Mucosa of descending colon (tissue), 3 donors: ENCODE measurements at regions not wholly inside any gene's neighbourhood (a gene's known extent, or its start where the extent isn't known, plus 50 kb on each side); places are given as distances from the start of the nearest gene placed in this dataset.

Experiments used
- ATAC-seq: fragments of 200-7000 bp; cut with Tn5 transposase; one replicate; pipeline ENCODE4 v1.9.1; 2020; ENCODE audit warnings: mild to moderate bottlenecking, moderate library complexity
- DNase-seq, 3 donors: peaks; one replicate each; pipeline ENCODE4 v3.0.0-alpha.2; 2020
- H3K36me3 ChIP-seq: fragments of 200-600 bp; one replicate; pipeline ENCODE4 v1.8.0; 2021; ENCODE audit warnings: low read depth, mild to moderate bottlenecking
- H3K4me1 ChIP-seq: fragments of 200-600 bp; one replicate; pipeline ENCODE4 v1.8.0; 2021; ENCODE audit warnings: low read depth, mild to moderate bottlenecking
- H3K4me3 ChIP-seq: fragments of 200-600 bp; one replicate; pipeline ENCODE4 v1.8.0; 2021; ENCODE audit warnings: mild to moderate bottlenecking
- H3K9me3 ChIP-seq: fragments of 200-600 bp; one replicate; pipeline ENCODE4 v1.8.0; 2021; ENCODE audit warnings: mild to moderate bottlenecking
- CTCF ChIP-seq: fragments of 200-600 bp; IDR thresholded peaks from one replicate; pipeline ENCODE4 v1.8.0; 2022; ENCODE audit warnings: antibody characterized with exemption, mild to moderate bottlenecking
- intact Hi-C, 2 donors: fragments of 100-400 bp; cut with DNase I in 1 of 2; cut with micrococcal nuclease in 1 of 2; formaldehyde crosslinking; loops; one replicate each; pipeline versions ENCODE4 v1.11.0 to v1.11.1; 2022; cut with DNase I, micrococcal nuclease
- donor health status: DM: no; HTN: no; CAD: no; lungs with moderate emphysema.
- donor health status: DM: no; HTN: no; CAD: no.
- donor health status: DM: no; HTN: yes; CAD: no.

GRCh38 chr3:27986234-27986879 lies 255.1 kb upstream of the CMC1 start:
- intact Hi-C loops: no loop called here
- Histone ChIP-seq H3K9me3 (no peaks in the 10 kb centered on the region), H3K4me3 (no peak overlapping the region), H3K4me1 (no peaks in the 10 kb centered on the region), H3K36me3 (no peaks in the 10 kb centered on the region)
- TF ChIP-seq CTCF: no peak
- DNase-seq: no peak
- no peak for ATAC-seq

GRCh38 chr3:27990324-27990723 lies 251.1 kb upstream of the CMC1 start:
- DNase-seq (no peak), ATAC-seq (no peak)
- no peaks in the 10 kb centered on the region for H3K36me3 ChIP-seq
- no peak overlapping the region for H3K4me3 ChIP-seq
- H3K4me1 ChIP-seq: no peaks in the 10 kb centered on the region
- intact Hi-C loops: no loop called here
- TF ChIP-seq CTCF: no peak
- H3K9me3 ChIP-seq: no peaks in the 10 kb centered on the region

- H3K9me3 ChIP-seq: no peaks in the 10 kb centered on the region
- DNase-seq: no peak
- H3K4me3 ChIP-seq: no peak overlapping the region
- no peaks in the 10 kb centered on the region for H3K36me3 ChIP-seq
- intact Hi-C loops: no loop called here
- no peak for ATAC-seq
- H3K4me1 ChIP-seq: no peaks in the 10 kb centered on the region
- TF ChIP-seq CTCF: no peak
Observed at GRCh38 chr3:27990837-27991236, 250.6 kb upstream of the CMC1 start.

GRCh38 chr3:27993051-27993450 lies 248.4 kb upstream of the CMC1 start:
- TF ChIP-seq CTCF: no peak
- H3K9me3 ChIP-seq: no peaks in the 10 kb centered on the region
- H3K36me3 ChIP-seq: no peaks in the 10 kb centered on the region
- DNase-seq (no peak), ATAC-seq (no peak)
- H3K4me1 ChIP-seq: no peaks in the 10 kb centered on the region
- intact Hi-C loops: no loop called here
- no peak overlapping the region for H3K4me3 ChIP-seq

- Histone ChIP-seq H3K4me1 (no peaks in the 10 kb centered on the region), H3K9me3 (peaks cover 3% of the 10 kb centered on the region), H3K4me3 (no peak overlapping the region), H3K36me3 (no peaks in the 10 kb centered on the region)
- no peak for TF ChIP-seq CTCF
- ATAC-seq (no peak), DNase-seq (no peak)
- intact Hi-C loops: no loop called here
Observed at GRCh38 chr3:28000608-28001007, 240.8 kb upstream of the CMC1 start.

- TF ChIP-seq CTCF: no peak
- Histone ChIP-seq H3K36me3 (no peaks in the 10 kb centered on the region), H3K9me3 (peaks cover 3% of the 10 kb centered on the region), H3K4me3 (no peak overlapping the region), H3K4me1 (no peaks in the 10 kb centered on the region)
- no peak for DNase-seq
- ATAC-seq: no peak
- intact Hi-C loops: no loop called here
Observed at GRCh38 chr3:28008235-28008634, 233.2 kb upstream of the CMC1 start.
